HG02981 (cell line): ENCODE measurements at regions not wholly inside any gene's neighbourhood (a gene's known extent, or its start where the extent isn't known, plus 50 kb on each side); places are given as distances from the start of the nearest gene placed in this dataset.

Experiments used
- ATAC-seq: cut with Tn5 transposase; IDR thresholded peaks from one replicate; pipeline ENCODE4 v1.9.1; 2021; ENCODE audit warnings: mild to moderate bottlenecking, moderate library complexity; ENCODE audit not compliant: unreplicated experiment

DNA sequence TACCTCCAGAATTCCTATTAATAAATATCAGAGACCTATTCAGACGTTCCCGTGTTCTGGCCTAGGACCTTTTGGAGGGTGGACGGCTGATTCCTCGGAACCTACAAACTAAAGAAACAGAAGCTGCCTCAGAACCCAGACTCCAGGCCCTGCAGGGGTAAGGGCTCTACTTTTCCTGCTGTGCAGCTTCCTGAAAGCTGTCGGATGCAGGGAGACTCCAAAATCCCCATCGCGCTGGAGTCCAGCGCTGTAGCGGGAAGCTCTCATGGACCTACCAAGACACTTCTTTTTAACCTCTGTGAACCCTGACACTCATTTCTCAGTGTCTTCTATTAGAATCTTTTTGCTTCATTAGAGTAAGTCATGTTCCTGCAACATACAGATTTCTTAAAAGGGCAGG lies 244.5 kb upstream of the PITRM1 start:
- no peak for ATAC-seq

DNA sequence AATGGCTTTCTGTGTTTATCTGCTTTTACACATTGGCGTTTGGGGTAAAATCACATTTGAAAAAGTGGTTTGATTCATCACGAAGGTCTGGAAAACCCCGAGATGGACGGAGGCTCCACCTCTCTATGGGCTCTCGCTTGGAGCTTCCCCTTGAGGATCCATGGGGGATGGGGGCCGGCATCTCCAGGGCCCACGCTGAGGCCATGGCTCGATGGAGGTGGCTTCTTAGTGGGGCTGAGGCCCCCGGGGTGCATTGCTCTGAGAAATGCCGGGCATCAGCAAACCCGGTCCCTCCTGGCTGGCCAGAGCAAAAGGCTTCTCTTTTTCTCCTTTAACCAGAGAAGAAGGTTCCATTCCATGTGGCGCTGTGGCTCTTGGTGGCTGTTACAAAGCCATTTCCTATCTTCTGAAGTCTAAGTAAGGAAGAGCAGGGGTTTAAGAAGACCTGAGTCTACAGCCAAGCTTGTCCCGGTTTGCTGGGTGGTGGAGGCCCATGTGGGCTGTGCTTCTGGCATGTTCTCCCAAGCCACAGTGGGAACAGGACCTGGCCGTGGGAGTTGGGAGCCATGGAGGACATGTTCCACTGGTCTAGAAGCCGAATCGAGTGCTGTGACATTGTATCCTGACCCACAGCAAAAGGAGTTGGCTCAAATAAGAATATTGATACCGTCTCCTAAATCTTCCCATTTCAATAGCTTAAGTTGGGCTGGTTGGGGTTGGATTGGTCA lies 243.5 kb upstream of the PITRM1 start:
- ATAC-seq = no peak

- no peak for ATAC-seq
Measured at GRCh38 chr10:3415038-3415736, 242.6 kb upstream of the PITRM1 start.

GRCh38 chr10:3414667-3415023 lies 242.1 kb upstream of the PITRM1 start:
- no peak for ATAC-seq

GRCh38 chr10:3413937-3414666 lies 241.5 kb upstream of the PITRM1 start:
- ATAC-seq = no peak

DNA sequence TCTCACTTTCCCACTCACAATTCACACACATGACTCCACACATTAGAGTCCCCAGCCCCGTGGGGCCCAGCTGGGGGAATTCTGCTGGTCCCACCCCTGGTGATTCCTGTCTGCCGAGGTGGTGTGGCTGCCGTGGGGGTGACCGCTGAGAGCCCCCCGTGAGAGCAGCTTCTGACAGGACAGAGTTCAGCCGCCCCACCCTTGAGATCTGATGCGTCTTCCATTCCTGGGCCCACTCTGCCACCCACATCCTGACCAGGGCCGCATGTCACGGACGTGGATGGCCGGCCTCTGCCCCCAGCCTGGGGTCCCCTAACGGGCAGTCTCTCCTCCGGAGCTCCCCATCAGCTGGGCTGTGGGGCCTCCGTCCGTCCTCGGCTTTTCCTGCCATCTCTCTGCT lies 240.1 kb upstream of the PITRM1 start:
- ATAC-seq = no peak

- ATAC-seq = no peak
Measured at GRCh38 chr10:3412071-3412582, 239.5 kb upstream of the PITRM1 start.

DNA sequence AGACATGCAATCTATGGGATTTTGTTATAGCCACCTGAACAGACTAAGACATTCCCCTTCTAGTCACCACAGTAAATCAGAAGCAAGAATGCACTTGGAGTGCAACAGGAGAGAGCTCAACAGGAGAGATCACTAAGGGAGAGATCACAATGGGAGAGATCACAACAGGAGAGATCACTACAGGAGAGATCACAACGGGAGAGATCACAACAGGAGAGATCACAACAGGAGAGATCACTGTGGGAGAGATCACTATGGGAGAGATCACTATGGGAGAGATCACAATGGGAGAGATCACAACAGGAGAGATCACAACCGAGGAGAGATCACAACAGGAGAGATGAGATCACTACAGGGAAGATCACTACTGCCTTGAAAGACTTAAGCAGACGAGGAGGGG lies 238.5 kb upstream of the PITRM1 start:
- no peak for ATAC-seq

GRCh38 chr10:3409928-3410327 lies 237.3 kb upstream of the PITRM1 start:
- no peak for ATAC-seq

DNA sequence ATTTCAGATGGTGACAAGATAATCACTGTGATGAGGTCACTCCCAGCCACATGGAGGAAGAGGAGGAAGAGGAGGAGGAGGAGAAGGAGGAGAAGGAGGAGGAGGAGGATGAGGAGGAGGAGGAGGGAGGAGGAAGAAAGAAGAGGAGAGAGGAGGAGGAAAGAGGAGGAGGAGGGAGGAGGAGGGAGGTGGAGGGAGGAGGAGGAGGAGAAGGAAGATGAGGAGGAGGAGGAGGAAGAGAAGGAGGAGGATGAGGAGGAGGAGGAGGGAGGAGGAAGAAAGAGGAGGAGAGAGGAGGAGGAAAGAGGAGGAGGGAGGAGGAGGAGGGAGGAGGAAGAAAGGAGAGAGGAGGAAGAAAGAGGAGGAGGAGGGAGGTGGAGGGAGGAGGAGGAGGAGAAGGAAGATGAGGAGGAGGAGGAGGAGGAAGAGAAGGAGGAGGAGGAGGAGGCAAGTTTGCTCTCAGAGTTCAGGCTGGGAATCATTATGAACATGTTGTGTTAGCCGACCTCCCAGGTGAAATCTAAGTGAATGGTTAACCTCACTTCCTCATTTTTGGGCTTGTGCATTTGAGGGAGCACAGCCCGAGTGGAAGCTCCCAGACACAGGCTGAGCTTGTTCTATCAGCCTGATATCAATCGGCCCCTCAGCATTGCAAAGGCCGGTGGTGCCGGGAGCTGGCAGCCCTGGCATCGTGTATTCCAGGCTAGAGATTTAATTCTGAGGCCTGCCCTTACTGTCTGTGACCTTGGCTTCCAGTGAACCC lies 236.2 kb upstream of the PITRM1 start:
- peak; percentile 64 for ATAC-seq

- ATAC-seq = no peak
Measured at GRCh38 chr10:3407208-3407607, 234.6 kb upstream of the PITRM1 start.

DNA sequence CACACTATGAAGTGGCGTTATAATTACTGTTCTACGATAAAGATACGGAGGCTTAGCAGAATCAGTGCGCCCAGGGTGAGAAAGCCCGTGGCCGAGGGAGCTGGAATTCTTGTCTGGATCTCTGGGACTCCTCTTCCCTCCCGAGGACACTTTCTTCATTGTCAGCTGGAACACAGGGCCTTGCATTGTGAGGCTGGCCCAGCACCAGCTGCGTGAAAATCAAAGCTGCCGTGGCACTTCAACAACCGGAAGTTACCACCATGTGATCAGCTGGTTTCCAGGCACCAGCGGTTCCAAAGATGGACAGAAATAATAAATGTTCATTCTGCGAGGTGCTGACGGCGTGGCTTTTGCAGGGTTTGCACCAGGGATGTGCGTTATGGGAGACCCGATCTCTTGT lies 234.0 kb upstream of the PITRM1 start:
- ATAC-seq = no peak

- ATAC-seq = no peak
Measured at GRCh38 chr10:3404381-3404780, 231.8 kb upstream of the PITRM1 start.

DNA sequence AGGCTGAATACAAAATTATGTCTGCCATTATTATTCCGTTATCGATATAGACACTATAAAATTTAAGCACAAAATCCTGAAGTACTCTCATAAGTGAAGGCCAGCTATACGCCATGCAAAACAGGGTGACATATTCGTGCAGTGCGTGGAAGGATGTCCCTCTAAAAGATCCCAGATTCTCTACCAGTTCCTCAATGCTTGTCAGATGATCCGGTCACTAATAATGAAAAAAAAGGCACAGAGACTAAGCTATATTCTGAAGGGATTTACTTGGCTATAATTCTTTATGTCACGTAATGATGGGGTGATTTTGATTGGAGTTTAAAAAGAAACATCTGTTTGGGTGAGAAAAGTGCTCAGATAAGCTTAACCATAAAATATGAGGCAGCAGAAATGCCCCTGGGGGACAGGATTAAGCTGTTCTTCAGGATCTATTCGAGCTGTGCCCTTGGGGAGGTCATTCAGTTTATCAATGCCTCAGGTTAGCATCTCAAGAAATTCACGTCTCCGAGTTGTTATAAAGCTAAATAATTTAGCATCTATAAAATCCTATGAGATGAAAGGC lies 229.7 kb upstream of the PITRM1 start:
- ATAC-seq = no peak

GRCh38 chr10:3401491-3401938 lies 228.9 kb upstream of the PITRM1 start:
- no peak for ATAC-seq

GRCh38 chr10:3400348-3400747 lies 227.8 kb upstream of the PITRM1 start:
- ATAC-seq = no peak

DNA sequence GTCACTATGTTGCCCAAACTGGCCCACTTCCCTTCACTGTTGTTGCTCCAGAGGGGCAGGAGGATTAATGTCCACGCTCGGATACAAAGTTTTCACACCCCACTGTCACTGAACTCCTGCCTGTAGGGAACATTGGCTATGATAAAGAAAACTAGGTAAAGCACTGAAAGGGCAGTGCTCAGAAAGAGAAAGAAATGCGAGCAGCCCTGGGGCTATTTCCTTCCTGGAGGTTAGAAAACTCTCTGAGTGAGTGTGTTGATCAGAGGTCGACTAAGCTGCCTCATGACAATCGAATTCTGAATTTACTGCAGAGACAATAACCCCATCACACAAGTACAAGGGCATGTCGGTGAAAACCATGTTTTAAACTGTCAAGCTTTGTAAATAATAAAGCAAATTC lies 227.2 kb upstream of the PITRM1 start:
- ATAC-seq = no peak

DNA sequence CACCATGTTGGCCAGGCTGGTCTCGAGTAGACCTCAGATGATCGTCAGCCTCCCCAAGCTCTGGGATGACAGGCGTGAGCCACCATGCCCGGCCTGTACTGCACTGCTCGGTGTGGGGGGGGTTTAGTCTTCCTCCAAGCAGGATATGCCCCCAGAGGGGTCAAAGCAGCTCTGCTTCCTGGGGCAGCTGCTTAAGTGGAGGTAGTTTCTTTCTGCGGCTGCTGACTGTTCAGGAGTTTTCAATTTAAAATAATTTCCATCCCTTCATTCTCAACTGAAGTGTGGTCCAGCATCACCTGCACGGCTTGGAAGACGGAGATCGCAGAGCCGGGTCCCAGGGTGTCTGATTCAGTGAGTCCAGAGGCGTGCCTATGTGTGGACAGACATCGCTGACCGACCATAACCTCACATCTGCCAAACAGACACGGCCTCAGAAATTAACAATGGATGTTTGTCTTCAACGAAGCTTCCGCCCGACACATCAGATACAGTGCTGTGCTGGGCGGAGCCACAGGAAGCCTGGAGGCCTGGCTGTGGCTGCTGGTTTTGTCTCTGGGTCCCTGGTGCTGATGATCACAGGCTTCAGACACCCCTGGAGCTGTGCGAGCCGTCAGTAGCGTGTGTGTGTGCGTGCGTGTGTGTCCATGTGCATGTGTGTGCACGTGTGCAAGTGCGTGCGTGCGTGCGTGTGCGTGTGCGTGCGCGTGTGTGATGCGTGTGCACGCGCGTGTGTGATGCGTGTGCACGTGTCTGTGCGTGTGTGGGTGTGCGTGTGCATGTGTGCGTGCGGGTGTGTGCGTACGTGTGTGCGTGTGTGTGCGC lies 226.5 kb upstream of the PITRM1 start:
- no peak for ATAC-seq

- ATAC-seq = no peak
Measured at GRCh38 chr10:3397846-3398245, 225.3 kb upstream of the PITRM1 start.

DNA sequence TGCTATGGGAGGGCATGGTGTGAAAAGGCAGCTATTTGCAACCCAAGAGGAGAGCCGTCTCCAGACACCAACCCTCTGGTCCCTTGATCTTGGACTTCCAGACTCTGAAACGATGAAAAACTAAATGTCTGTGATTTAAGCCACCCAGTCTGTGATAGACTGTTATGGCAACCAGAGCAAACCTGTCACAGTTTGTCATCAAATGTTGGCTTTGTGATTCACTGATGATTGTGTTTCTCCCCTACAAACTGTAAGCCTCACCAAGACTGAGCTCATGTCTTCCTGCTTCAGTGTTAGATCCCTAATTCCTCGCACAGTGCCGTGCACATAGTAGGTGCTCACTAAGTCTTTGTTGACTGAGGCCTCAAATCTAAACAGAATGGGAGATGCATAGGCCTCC lies 224.6 kb upstream of the PITRM1 start:
- ATAC-seq = no peak
